ENCODE measurements at regions not wholly inside any gene's neighbourhood (a gene's known extent, or its start where the extent isn't known, plus 50 kb on each side); places are given as distances from the start of the nearest gene placed in this dataset.

- DNase-seq (ENCODE audit: low spot score), result no peak
Measured at GRCh38 chr9:26567976-26568375, 324.6 kb downstream of the CAAP1 start.

- DNase-seq (ENCODE audit: low spot score), result no peak
Measured at GRCh38 chr9:26566141-26566540, 326.5 kb downstream of the CAAP1 start.

- no peak for DNase-seq (ENCODE audit: low spot score)
Measured at GRCh38 chr9:26565118-26565517, 327.5 kb downstream of the CAAP1 start.

DNA sequence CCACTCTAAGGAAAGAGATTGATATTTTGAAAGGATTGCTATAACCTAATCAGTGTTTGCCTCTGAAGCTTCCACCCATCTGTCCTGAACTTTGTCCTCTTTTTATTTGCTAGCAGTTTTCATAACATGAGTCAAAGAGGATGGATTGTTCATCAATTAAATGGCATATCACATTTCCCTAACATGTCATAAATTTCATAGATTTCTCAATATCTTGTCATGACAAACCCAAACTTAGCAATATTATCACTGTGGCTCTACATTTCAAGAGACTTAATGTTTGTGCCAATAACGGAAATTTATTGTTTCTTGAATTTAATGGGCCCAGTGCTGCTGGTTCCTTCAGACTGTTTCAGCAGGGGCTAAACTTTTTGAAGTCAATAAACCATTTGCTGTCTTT is 330.3 kb downstream of the CAAP1 start:
- no peak for DNase-seq (ENCODE audit: low spot score)

DNA sequence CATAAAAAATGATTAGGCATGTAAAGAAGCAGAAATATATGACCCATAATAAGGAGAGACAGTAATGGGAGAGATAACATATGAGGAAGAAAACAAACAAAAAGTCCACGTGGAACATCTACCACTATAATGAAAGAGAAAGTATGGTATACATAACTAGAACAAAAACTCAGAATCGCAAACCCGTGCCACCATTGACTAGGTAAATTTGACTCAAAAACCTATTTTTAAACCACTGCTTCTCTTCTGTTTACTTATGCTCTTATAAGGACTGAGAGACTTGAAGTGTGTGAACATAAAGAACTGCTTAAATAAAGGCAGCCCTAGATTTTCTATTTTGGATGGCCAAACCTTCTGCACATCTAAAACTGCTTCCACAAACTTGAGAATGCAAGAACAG is 330.7 kb downstream of the CAAP1 start:
- DNase-seq (ENCODE audit: low spot score), result no peak

DNA sequence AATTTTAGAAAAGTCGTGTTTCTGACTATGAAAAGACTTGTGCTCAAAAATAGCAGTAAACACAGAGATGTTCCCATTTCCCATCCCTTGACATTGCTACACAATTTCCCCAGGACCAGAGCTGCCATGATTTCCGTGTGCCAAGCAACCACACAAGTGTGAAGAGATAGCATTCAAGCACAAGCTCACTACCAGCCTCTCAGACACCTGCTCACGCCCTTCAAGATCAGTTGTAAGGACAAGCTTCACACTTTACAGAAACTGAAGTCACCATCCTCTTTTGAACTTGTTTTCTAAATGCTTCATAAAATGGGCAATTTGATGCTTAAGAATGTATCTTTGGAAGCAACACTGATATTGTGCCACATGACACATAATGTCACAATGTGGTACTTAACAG is 333.1 kb downstream of the CAAP1 start:
- DNase-seq (ENCODE audit: low spot score), result no peak

DNA sequence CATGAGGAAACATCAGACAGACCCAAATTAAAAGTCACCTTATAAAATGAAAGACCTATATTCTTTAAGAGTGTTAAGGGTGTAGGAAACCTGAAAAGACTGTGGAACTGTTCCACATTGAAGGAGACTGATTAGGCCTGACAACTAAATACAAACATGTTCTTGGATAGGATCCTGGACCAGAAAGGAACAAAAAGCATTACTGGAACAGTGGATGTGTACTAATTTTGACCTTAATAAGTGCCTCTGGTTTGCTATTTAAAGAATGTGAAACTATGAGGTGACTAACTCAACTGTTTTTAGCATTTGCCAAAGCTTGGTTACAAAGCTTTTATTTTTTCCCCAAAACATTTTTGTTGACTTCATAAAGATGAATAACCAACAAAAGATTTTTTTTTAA is 340.6 kb downstream of the CAAP1 start:
- no peak for DNase-seq (ENCODE audit: low spot score)

- DNase-seq (ENCODE audit: low spot score), result no peak
Measured at GRCh38 chr9:26551451-26551850, 341.2 kb downstream of the CAAP1 start.

DNA sequence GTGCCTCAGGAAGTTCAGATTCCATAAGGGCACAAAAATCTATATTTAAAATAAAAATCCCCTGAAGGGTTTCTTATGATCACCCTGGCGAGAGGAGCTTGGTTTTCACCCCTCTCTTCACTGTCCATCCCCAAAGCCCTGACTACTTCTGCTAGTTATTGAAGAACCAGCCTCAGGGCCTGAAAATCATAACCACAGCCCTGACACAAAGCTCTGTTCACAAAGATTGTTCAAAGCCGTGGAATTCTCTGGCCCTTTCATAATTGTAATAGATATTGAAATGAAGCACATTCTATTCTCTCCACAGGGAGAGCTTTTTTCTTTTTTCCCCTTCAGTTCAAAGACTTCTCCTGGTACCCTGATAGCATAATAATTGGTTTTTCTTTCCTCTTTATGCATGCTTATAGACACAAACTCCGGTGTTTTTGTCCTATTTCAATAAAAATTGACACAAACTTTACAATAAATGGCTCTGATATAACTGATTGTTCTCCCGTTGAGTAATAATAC is 343.8 kb downstream of the CAAP1 start:
- DNase-seq (ENCODE audit: low spot score), result no peak

DNA sequence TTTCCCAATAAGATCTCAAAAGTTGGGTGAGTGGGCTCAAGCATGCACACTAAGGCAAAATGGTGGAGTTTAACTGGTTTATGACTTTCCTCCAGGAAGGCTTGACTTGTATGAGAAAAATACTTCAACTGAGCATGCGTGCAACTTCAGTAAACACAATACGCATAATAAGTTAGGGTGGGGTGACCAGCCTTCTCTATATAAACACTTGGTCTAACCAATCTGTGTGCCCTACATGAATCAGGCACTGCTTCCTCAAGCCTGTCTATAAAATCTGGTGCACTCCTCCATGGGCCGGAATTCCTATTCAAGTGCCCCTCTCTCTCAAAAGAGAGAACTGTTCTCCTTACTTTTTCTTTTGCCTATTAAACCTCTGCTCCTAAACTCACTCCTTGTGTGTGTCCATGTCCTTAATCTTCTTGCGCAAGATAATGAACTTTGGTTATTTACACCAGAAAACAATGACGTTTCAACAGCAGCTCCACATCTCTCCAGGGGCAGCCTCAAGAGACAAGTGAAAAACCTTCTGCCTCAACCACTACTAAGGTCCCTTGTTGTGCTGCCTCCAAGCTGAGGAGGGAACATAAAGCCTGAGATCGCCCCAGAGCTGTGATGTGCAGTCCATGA is 352.6 kb downstream of the CAAP1 start:
- DNase-seq (ENCODE audit: low spot score), result no peak

DNA sequence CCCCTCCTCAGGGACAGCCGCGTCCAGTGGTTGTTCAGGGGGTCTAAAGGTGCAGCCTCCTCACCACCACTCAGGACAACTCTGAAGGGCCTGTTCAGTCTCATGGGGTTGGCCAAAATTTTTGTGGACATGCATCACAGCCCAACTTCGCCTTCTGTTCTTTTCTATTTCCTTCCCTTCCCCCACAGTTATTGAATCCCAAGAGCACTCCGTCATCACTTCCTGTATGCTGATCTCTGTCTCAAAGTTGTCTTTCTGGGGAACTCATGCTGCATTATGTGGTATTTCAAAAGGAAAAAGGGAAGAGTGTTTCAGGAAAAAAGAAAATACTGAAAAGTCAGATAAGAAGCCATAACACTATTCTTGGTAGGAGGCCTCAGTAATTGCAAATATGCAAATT is 355.4 kb downstream of the CAAP1 start:
- no peak for DNase-seq (ENCODE audit: low spot score)

DNA sequence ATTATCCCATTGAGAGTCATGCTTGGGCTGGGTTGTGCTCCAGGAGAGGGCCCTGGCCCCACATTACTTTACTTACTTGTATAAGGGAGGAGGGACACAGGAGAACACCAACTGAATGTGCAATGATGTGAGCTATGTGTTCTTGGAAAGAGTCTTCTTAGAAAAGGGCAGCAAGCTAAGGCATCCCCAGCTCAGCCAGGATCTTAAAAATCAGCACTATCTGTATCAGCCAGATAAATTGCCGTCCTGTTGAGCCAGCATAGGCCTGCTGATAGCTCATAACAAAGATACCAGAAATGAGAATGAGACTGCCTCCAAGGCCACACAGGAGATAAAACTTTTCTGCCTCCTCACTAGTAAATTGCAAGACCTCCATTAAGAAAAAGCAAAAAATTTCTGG is 357.5 kb downstream of the CAAP1 start:
- no peak for DNase-seq (ENCODE audit: low spot score)

- DNase-seq (ENCODE audit: low spot score), result no peak
Measured at GRCh38 chr9:26530841-26531240, 361.8 kb downstream of the CAAP1 start.

DNA sequence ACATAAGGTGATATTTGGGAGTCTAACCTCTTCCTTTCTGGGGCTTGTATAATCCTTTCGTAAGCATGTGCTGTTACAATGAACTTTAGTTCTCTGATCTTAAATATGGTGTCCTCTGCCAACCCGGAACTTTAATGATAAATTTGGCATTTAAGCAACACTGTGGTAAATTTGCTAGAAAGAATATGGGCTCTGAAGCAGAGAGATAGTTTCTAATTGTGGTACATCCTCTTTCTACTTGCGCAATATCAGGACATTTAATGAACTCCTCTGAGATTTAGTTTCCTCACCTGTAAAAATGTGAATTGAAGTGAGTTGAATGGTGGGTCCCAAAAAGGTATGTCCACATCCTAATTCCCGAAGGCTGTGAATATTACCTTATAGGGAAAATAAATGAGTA is 364.7 kb downstream of the CAAP1 start:
- DNase-seq (ENCODE audit: low spot score), result no peak

DNA sequence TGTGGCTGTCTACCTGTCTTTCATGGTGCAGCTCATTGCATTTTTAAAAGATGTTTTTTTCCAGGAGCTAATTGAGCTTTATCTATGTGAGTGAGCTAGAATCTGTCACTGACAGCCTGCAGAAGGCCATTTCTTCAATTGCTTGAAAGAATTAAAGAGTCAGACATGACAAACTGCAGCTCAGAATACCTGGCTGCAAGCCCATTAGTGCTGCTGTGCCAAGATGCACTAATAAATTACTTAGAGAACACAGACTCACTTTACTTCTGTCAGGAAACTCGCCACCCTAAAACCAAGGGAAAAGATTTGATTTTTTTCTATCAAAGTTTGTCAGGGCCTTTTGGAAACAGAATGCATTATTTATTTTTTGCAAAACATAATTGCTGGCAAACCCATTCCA is 368.3 kb downstream of the CAAP1 start:
- no peak for DNase-seq (ENCODE audit: low spot score)

GRCh38 chr9:26523577-26523976 is 369.0 kb downstream of the CAAP1 start:
- no peak for DNase-seq (ENCODE audit: low spot score)

- DNase-seq (ENCODE audit: low spot score), result no peak
Measured at GRCh38 chr9:26520141-26520540, 372.5 kb downstream of the CAAP1 start.

- DNase-seq (ENCODE audit: low spot score), result no peak
Measured at GRCh38 chr9:26516773-26517343, 375.7 kb downstream of the CAAP1 start.

GRCh38 chr9:26513730-26514129 is 378.9 kb downstream of the CAAP1 start:
- no peak for DNase-seq (ENCODE audit: low spot score)

DNA sequence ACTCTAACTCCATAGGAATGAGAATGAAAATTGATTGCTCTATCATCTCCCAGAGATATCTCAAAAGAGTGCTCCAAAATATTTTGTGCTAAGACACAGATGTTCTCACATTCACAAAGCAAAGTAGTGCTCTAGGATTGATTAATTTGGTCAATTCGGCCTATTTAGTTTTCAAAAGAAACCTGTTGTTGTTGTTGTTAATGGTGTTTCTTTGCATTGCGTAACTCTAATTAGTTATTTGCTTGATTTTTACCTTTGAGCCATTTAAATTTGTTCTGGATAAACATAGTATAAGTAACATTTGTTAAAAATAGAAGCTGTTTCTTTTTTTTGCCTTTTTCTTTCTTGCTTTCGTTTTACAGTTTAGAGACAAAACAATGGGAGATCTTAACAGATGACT is 382.5 kb downstream of the CAAP1 start:
- DNase-seq (ENCODE audit: low spot score), result no peak

GRCh38 chr9:26508897-26509296 is 383.7 kb downstream of the CAAP1 start:
- DNase-seq (ENCODE audit: low spot score), result no peak

DNA sequence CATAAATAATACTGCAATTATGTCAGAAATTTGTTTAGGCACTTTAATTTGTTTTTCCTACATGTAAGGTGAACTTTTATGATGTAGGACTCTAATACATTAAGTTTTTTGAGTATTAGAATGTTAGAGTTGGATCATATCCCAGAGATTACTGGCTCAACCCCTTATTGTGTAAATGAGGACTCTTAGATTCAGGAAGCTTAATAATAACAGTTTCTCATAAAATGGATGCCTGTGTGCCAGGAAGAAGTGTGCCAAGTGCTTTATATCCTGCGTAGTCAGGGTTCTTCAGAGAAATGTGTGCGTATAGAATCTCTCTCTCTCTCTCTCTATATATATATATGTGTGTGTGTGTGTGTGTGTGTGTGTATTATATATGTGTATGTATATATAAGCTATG is 388.5 kb downstream of the CAAP1 start:
- no peak for DNase-seq (ENCODE audit: low spot score)

DNA sequence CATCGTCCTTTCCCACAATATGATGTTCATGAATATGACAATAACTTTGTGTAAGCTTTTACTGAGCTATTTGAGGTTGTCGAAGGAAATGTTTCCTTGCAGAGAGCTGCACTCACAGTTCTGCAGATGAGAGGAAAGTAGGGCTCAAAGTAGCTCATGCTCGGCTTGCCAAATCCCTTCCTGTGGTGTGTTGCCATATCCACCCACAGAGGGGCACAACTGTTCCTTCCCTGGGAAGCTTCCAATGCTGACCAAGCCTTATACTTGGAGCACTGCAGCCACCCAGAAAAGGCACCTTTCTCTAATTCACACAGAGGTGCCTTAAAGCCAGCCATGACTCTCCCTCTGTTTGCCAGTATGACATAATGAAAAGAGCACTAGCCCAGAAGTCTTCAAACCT is 390.3 kb downstream of the CAAP1 start:
- DNase-seq (ENCODE audit: low spot score), result no peak

DNA sequence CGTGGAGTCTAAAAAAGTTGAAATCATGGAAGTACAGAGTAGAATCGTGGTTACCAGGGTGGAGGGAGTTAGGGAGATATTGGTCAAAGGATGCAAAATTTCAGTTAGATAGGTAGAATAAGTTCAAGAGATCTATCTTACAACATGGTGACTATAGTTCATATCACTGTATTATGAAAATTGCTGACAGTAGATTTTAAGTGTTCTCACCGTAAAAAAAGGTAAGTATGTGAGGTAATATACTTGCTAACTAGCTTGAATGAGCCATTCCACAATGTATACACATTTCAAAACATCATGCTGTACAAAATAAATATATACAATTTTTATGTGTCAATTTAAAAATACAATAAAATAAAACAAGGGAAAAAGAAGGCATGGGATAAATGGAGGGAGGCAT is 392.1 kb downstream of the CAAP1 start:
- no peak for DNase-seq (ENCODE audit: low spot score)
